ENCODE measurements at regions not wholly inside any gene's neighbourhood (a gene's known extent, or its start where the extent isn't known, plus 50 kb on each side); places are given as distances from the start of the nearest gene placed in this dataset.

GRCh38 chr2:147578529-147578928 lies 266.3 kb upstream of the ACVR2A start:
- TF ChIP-seq CTCF (IDR thresholded peaks at IDR 0.05) (no peak), POLR2A (IDR thresholded peaks at IDR 0.05) (no peak)
